ENCODE measurements at regions not wholly inside any gene's neighbourhood (a gene's known extent, or its start where the extent isn't known, plus 50 kb on each side); places are given as distances from the start of the nearest gene placed in this dataset.
A peak's percentile ranks its signal among the peaks of the same experiment; 100 is the strongest.

DNA sequence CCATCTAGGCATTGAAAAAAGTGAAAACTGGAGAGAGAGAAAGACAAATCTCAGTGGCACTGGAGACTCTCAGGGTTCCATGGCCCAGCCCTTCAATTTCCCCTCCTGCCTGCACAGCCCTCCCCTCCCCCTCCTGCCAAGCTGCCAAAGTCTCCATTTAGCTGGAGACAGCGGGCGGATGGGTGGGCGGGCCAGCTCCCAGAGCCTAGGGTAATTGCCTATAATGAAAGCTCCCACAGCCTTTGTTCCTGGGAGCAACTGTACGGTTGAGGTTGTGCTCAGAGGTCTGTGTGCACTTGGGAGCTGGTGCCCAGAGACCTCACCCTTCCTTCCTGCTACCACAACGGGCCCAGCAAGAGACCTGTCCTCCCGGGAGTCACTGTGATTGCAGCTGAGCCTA is 89.6 kb downstream of the NAV1 start:
- Histone ChIP-seq H3K27ac (ENCODE audit: low read length) (peak overlapping the region; percentile 78), H3K27me3 (ENCODE audit: insufficient read depth, low read depth, low read length) (no peaks in the 10 kb centered on the region), H3K4me3 (ENCODE audit: low read length) (peak overlapping the region; percentile 47), H3K9me3 (ENCODE audit: low read length) (no peaks in the 10 kb centered on the region), H2AFZ (ENCODE audit: low read depth, low read length) (peak overlapping the region; percentile 25), H3K4me2 (ENCODE audit: low read length) (peak overlapping the region; percentile 33), H3K36me3 (ENCODE audit: insufficient read depth, low read length) (no peaks in the 10 kb centered on the region), H3K79me2 (replicated peaks; ENCODE audit: insufficient read depth, low read length) (peaks cover 5% of the 10 kb centered on the region), H3F3A (ENCODE audit: insufficient read depth, low read length, poor library complexity, severe bottlenecking) (no peaks in the 10 kb centered on the region), H3K9me2 (ENCODE audit: insufficient read depth, low read length) (no peaks in the 10 kb centered on the region), H3K9ac (ENCODE audit: low read length) (peak overlapping the region; percentile 59), H4K20me1 (ENCODE audit: insufficient read depth) (no peaks in the 10 kb centered on the region)
- TF ChIP-seq POLR2AphosphoS5 (IDR thresholded peaks at IDR 0.05) (peak; percentile 8), SMC3 (conservative IDR thresholded peaks at IDR 0.05; ENCODE audit: poor library complexity) (peak; percentile 32), RAD21 (conservative IDR thresholded peaks at IDR 0.05) (no peak), EP300 (conservative IDR thresholded peaks at IDR 0.05; ENCODE audit: poor library complexity, severe bottlenecking) (peak; percentile 52)

DNA sequence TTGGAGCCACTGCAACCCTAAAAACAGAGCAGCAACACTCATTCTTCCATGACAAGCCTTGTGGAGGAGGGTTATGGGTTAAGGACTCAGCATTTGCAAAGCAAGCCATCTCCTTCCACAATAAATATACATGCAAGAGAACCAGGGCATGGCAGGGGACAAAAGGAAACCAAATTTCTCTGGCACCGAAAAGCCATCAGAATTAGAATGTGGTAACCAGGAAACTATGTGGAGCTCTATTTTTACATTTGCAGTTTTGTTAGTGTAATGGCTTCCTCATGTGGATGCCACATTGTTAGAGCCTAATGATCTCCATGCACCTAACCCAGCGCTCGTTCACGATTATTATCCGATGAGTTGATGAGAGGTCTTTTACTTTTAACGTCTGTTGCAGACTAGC is 91.7 kb downstream of the NAV1 start:
- no peaks in the 10 kb centered on the region for H4K20me1 ChIP-seq (ENCODE audit: insufficient read depth)
- no peaks in the 10 kb centered on the region for H3F3A ChIP-seq (ENCODE audit: insufficient read depth, low read length, poor library complexity, severe bottlenecking)
- no peaks in the 10 kb centered on the region for H3K9me2 ChIP-seq (ENCODE audit: insufficient read depth, low read length)
- no peak overlapping the region for H2AFZ ChIP-seq (ENCODE audit: low read depth, low read length)
- H3K27ac ChIP-seq (ENCODE audit: low read length): peak overlapping the region; percentile 61
- H3K27me3 ChIP-seq (ENCODE audit: insufficient read depth, low read depth, low read length): no peaks in the 10 kb centered on the region
- no peaks in the 10 kb centered on the region for H3K9me3 ChIP-seq (ENCODE audit: low read length)
- peaks cover 5% of the 10 kb centered on the region for H3K79me2 ChIP-seq (replicated peaks; ENCODE audit: insufficient read depth, low read length)
- H3K4me2 ChIP-seq (ENCODE audit: low read length): peak overlapping the region; percentile 24
- no peaks in the 10 kb centered on the region for H3K36me3 ChIP-seq (ENCODE audit: insufficient read depth, low read length)
- H3K4me3 ChIP-seq (ENCODE audit: low read length): peak overlapping the region; percentile 47
- peak overlapping the region; percentile 27 for H3K9ac ChIP-seq (ENCODE audit: low read length)
- TF ChIP-seq MXI1 (conservative IDR thresholded peaks at IDR 0.05; ENCODE audit: poor library complexity, severe bottlenecking) (no peak), EZH2 (IDR thresholded peaks at IDR 0.05; ENCODE audit: borderline replicate concordance, insufficient read depth, low read length, poor library complexity, severe bottlenecking) (no peak), TAF1 (IDR thresholded peaks at IDR 0.05; ENCODE audit: low read depth) (no peak), RAD21 (conservative IDR thresholded peaks at IDR 0.05) (no peak), EP300 (conservative IDR thresholded peaks at IDR 0.05; ENCODE audit: poor library complexity, severe bottlenecking) (no peak)
- TF ChIP-seq, protein P1, sequence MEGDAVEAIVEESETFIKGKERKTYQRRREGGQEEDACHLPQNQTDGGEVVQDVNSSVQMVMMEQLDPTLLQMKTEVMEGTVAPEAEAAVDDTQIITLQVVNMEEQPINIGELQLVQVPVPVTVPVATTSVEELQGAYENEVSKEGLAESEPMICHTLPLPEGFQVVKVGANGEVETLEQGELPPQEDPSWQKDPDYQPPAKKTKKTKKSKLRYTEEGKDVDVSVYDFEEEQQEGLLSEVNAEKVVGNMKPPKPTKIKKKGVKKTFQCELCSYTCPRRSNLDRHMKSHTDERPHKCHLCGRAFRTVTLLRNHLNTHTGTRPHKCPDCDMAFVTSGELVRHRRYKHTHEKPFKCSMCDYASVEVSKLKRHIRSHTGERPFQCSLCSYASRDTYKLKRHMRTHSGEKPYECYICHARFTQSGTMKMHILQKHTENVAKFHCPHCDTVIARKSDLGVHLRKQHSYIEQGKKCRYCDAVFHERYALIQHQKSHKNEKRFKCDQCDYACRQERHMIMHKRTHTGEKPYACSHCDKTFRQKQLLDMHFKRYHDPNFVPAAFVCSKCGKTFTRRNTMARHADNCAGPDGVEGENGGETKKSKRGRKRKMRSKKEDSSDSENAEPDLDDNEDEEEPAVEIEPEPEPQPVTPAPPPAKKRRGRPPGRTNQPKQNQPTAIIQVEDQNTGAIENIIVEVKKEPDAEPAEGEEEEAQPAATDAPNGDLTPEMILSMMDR (IDR thresholded peaks at IDR 0.05; ENCODE audit: poor library complexity, severe bottlenecking): no peak
- TF ChIP-seq, protein P2, sequence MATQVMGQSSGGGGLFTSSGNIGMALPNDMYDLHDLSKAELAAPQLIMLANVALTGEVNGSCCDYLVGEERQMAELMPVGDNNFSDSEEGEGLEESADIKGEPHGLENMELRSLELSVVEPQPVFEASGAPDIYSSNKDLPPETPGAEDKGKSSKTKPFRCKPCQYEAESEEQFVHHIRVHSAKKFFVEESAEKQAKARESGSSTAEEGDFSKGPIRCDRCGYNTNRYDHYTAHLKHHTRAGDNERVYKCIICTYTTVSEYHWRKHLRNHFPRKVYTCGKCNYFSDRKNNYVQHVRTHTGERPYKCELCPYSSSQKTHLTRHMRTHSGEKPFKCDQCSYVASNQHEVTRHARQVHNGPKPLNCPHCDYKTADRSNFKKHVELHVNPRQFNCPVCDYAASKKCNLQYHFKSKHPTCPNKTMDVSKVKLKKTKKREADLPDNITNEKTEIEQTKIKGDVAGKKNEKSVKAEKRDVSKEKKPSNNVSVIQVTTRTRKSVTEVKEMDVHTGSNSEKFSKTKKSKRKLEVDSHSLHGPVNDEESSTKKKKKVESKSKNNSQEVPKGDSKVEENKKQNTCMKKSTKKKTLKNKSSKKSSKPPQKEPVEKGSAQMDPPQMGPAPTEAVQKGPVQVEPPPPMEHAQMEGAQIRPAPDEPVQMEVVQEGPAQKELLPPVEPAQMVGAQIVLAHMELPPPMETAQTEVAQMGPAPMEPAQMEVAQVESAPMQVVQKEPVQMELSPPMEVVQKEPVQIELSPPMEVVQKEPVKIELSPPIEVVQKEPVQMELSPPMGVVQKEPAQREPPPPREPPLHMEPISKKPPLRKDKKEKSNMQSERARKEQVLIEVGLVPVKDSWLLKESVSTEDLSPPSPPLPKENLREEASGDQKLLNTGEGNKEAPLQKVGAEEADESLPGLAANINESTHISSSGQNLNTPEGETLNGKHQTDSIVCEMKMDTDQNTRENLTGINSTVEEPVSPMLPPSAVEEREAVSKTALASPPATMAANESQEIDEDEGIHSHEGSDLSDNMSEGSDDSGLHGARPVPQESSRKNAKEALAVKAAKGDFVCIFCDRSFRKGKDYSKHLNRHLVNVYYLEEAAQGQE (IDR thresholded peaks at IDR 0.05; ENCODE audit: borderline replicate concordance): no peak

DNA sequence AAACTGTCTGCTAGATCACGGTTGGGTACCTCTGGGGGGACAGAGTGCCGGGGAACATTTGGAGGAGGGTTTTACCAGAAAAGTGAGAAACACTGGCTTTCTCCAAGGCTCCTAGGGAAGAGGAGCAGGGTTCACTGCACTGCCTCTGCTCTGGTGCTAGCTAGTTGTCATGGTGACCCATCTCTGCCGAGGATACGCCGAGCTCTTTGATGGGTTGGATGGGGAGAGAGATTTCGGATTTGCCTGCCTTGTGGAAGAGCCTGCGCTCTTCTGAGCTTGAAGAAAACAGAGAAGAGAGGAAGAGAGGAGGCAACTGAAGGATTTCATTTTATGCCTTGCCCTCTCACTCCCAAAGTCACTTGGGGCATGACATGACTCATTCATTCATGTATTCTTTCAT is 92.1 kb downstream of the NAV1 start:
- no peaks in the 10 kb centered on the region for H4K20me1 ChIP-seq (ENCODE audit: insufficient read depth)
- H3K27ac ChIP-seq (ENCODE audit: low read length): peak overlapping the region; percentile 61
- TF ChIP-seq EZH2 (IDR thresholded peaks at IDR 0.05; ENCODE audit: borderline replicate concordance, insufficient read depth, low read length, poor library complexity, severe bottlenecking) (no peak), POLR2AphosphoS5 (IDR thresholded peaks at IDR 0.05) (peak; percentile 33), EP300 (conservative IDR thresholded peaks at IDR 0.05; ENCODE audit: poor library complexity, severe bottlenecking) (no peak), SMC3 (conservative IDR thresholded peaks at IDR 0.05; ENCODE audit: poor library complexity) (peak; percentile 15), RAD21 (conservative IDR thresholded peaks at IDR 0.05) (peak; percentile 21)
- H3F3A ChIP-seq (ENCODE audit: insufficient read depth, low read length, poor library complexity, severe bottlenecking): no peaks in the 10 kb centered on the region
- H3K9me2 ChIP-seq (ENCODE audit: insufficient read depth, low read length): no peaks in the 10 kb centered on the region
- H2AFZ ChIP-seq (ENCODE audit: low read depth, low read length): no peak overlapping the region
- H3K36me3 ChIP-seq (ENCODE audit: insufficient read depth, low read length): no peaks in the 10 kb centered on the region
- peak overlapping the region; percentile 27 for H3K9ac ChIP-seq (ENCODE audit: low read length)
- H3K4me3 ChIP-seq (ENCODE audit: low read length): peak overlapping the region; percentile 47
- H3K9me3 ChIP-seq (ENCODE audit: low read length): no peaks in the 10 kb centered on the region
- no peaks in the 10 kb centered on the region for H3K27me3 ChIP-seq (ENCODE audit: insufficient read depth, low read depth, low read length)
- peak overlapping the region; percentile 24 for H3K4me2 ChIP-seq (ENCODE audit: low read length)
- H3K79me2 ChIP-seq (replicated peaks; ENCODE audit: insufficient read depth, low read length): peaks cover 5% of the 10 kb centered on the region
